ENCODE measurements at regions not wholly inside any gene's neighbourhood (a gene's known extent, or its start where the extent isn't known, plus 50 kb on each side); places are given as distances from the start of the nearest gene placed in this dataset.

- DNase-seq (ENCODE audit: low spot score) (no peak), ATAC-seq (no peak)
- H3K36me3 Mint-ChIP-seq (ENCODE audit: low read depth) = no peaks in the 10 kb centered on the region
- H3F3A ChIP-seq (replicated peaks; ENCODE audit: low read depth) = no peaks in the 10 kb centered on the region
- no peak overlapping the region for H3K4me3 Mint-ChIP-seq
- no peak overlapping the region for H2AFZ ChIP-seq
- no peaks in the 10 kb centered on the region; the same call in 2 of the 3 replicates for H3K9me3 Mint-ChIP-seq
- peaks cover 19% of the 10 kb centered on the region for H3K4me1 Mint-ChIP-seq
- peaks cover 15% of the 10 kb centered on the region for H3K4me1 ChIP-seq (ENCODE audit: insufficient read depth)
- TF ChIP-seq CTCF (conservative IDR thresholded peaks at IDR 0.05; ENCODE audit: low read depth in 2 of 2) (peak in 1 of 2 experiments; percentile 19; a peak in 1 of 4 replicates), POLR2AphosphoS5 (IDR thresholded peaks at IDR 0.05; ENCODE audit: low read depth) (no peak)
- H3K9me2 ChIP-seq (ENCODE audit: insufficient read depth) = no peaks in the 10 kb centered on the region
- no peak overlapping the region for H3K27ac ChIP-seq (ENCODE audit: low read depth)
- H3K4me3 ChIP-seq = no peak overlapping the region
- no peaks in the 10 kb centered on the region for H3K27me3 ChIP-seq (ENCODE audit: insufficient read depth)
- no peak overlapping the region for H3K27ac Mint-ChIP-seq
- H3K79me2 ChIP-seq (replicated peaks; ENCODE audit: insufficient read depth) = no peaks in the 10 kb centered on the region
- H4K20me1 ChIP-seq (replicated peaks; ENCODE audit: insufficient read depth) = no peaks in the 10 kb centered on the region
- H3K36me3 ChIP-seq (ENCODE audit: insufficient read depth) = no peaks in the 10 kb centered on the region
- no peak overlapping the region for H3K4me2 ChIP-seq
- peaks cover 24% of the 10 kb centered on the region for H3K27me3 Mint-ChIP-seq (ENCODE audit: insufficient read depth, low read depth, poor library complexity)
Observed at GRCh38 chr9:95587021-95587964, 70.5 kb upstream of the PTCH1 start.

- Histone ChIP-seq H4K20me1 (replicated peaks; ENCODE audit: insufficient read depth) (no peaks in the 10 kb centered on the region), H3F3A (replicated peaks; ENCODE audit: low read depth) (no peaks in the 10 kb centered on the region), H3K4me2 (no peak overlapping the region), H3K4me3 (no peak overlapping the region), H3K36me3 (ENCODE audit: insufficient read depth) (no peaks in the 10 kb centered on the region), H3K27me3 (ENCODE audit: insufficient read depth) (no peaks in the 10 kb centered on the region), H3K4me1 (ENCODE audit: insufficient read depth) (peaks cover 24% of the 10 kb centered on the region), H3K9me2 (ENCODE audit: insufficient read depth) (no peaks in the 10 kb centered on the region), H2AFZ (0 out of 2 replicates have a peak overlapping the region, but pooled peaks have one; percentile 59), H3K27ac (ENCODE audit: low read depth) (no peak overlapping the region), H3K79me2 (replicated peaks; ENCODE audit: insufficient read depth) (no peaks in the 10 kb centered on the region)
- H3K4me3 Mint-ChIP-seq = no peak overlapping the region
- no peak for TF ChIP-seq CREB1 (CRISPR knock-in tag; IDR thresholded peaks at IDR 0.05; ENCODE audit: low read depth)
- DNase-seq (ENCODE audit: low spot score) (no peak), ATAC-seq (no peak)
- no peaks in the 10 kb centered on the region; the same call in 2 of the 3 replicates for H3K9me3 Mint-ChIP-seq
- peaks cover 26% of the 10 kb centered on the region for H3K4me1 Mint-ChIP-seq
- peaks cover 27% of the 10 kb centered on the region for H3K27me3 Mint-ChIP-seq (ENCODE audit: insufficient read depth, low read depth, poor library complexity)
- no peak overlapping the region for H3K27ac Mint-ChIP-seq
- no peaks in the 10 kb centered on the region for H3K36me3 Mint-ChIP-seq (ENCODE audit: low read depth)
Observed at GRCh38 chr9:95586326-95586725, 69.6 kb upstream of the PTCH1 start.

- ATAC-seq (no peak), DNase-seq (ENCODE audit: low spot score) (no peak)
- H3K4me2 ChIP-seq = no peak overlapping the region
- no peak overlapping the region for H3K27ac ChIP-seq (ENCODE audit: low read depth)
- H3K27ac Mint-ChIP-seq = no peak overlapping the region
- H3K4me3 Mint-ChIP-seq = no peak overlapping the region
- no peaks in the 10 kb centered on the region; the same call in 2 of the 3 replicates for H3K9me3 Mint-ChIP-seq
- no peaks in the 10 kb centered on the region for H3K27me3 ChIP-seq (ENCODE audit: insufficient read depth)
- H4K20me1 ChIP-seq (replicated peaks; ENCODE audit: insufficient read depth) = no peaks in the 10 kb centered on the region
- no peaks in the 10 kb centered on the region for H3K79me2 ChIP-seq (replicated peaks; ENCODE audit: insufficient read depth)
- H3F3A ChIP-seq (replicated peaks; ENCODE audit: low read depth) = no peaks in the 10 kb centered on the region
- peaks cover 30% of the 10 kb centered on the region for H3K4me1 Mint-ChIP-seq
- H3K27me3 Mint-ChIP-seq (ENCODE audit: insufficient read depth, low read depth, poor library complexity) = peaks cover 27% of the 10 kb centered on the region
- no peaks in the 10 kb centered on the region for H3K9me2 ChIP-seq (ENCODE audit: insufficient read depth)
- peaks cover 29% of the 10 kb centered on the region for H3K4me1 ChIP-seq (ENCODE audit: insufficient read depth)
- no peaks in the 10 kb centered on the region for H3K36me3 Mint-ChIP-seq (ENCODE audit: low read depth)
- H3K4me3 ChIP-seq = no peak overlapping the region
- H3K36me3 ChIP-seq (ENCODE audit: insufficient read depth) = no peaks in the 10 kb centered on the region
- 0 out of 2 replicates have a peak overlapping the region, but pooled peaks have one; percentile 59 for H2AFZ ChIP-seq
- TF ChIP-seq POLR2AphosphoS5 (IDR thresholded peaks at IDR 0.05; ENCODE audit: low read depth) = no peak
- no peak for TF ChIP-seq EZH2phosphoT487 (IDR thresholded peaks at IDR 0.05; ENCODE audit: unreplicated experiment)
- no peak for TF ChIP-seq ZNF331 (CRISPR knock-in tag; IDR thresholded peaks at IDR 0.05; ENCODE audit: low read depth)
- TF ChIP-seq EZH2 (IDR thresholded peaks at IDR 0.05; ENCODE audit: low read depth, unreplicated experiment) = no peak
- TF ChIP-seq REST (IDR thresholded peaks at IDR 0.05; ENCODE audit: unreplicated experiment) = no peak
- TF ChIP-seq STAT1 (IDR thresholded peaks at IDR 0.05; ENCODE audit: unreplicated experiment) = no peak
- TF ChIP-seq ETS1 (IDR thresholded peaks at IDR 0.05) = no peak
- no peak for TF ChIP-seq CREB1 (CRISPR knock-in tag; IDR thresholded peaks at IDR 0.05; ENCODE audit: low read depth)
- no peak for TF ChIP-seq JUNB (IDR thresholded peaks at IDR 0.05; ENCODE audit: unreplicated experiment)
- no peak for TF ChIP-seq NANOG (IDR thresholded peaks at IDR 0.05; ENCODE audit: borderline replicate concordance)
- no peak for TF ChIP-seq ZNF114 (CRISPR knock-in tag; IDR thresholded peaks at IDR 0.05)
Observed at GRCh38 chr9:95585824-95586223, 69.1 kb upstream of the PTCH1 start.

Measured in GM23338 (cell line).